Endodermal cell (in vitro differentiated cells): ENCODE measurements at regions not wholly inside any gene's neighbourhood (a gene's known extent, or its start where the extent isn't known, plus 50 kb on each side); places are given as distances from the start of the nearest gene placed in this dataset.

Experiments used
- DNase-seq: peaks from one replicate; pipeline ENCODE4 v3.0.0-alpha.2; 2017
- H3K27ac ChIP-seq: 2 replicates; pipeline ENCODE4 v1.5.1; 2013; ENCODE audit warnings: mild to moderate bottlenecking, low read depth, low read length, moderate library complexity
- H3K27me3 ChIP-seq: 2 replicates; pipeline ENCODE4 v1.6.1; 2013; ENCODE audit warnings: mild to moderate bottlenecking, low read length, moderate library complexity; ENCODE audit not compliant: insufficient read depth, control insufficient read depth, poor library complexity, severe bottlenecking
- H3K36me3 ChIP-seq: 2 replicates; pipeline ENCODE4 v1.7.0; 2013; ENCODE audit warnings: mild to moderate bottlenecking, low read length, moderate library complexity; ENCODE audit not compliant: control insufficient read depth, insufficient read depth
- H3K4me1 ChIP-seq: one replicate; pipeline ENCODE4 v1.7.0; 2013; ENCODE audit warnings: low read length; ENCODE audit not compliant: control insufficient read depth, insufficient read depth
- H3K4me3 ChIP-seq: 2 replicates; pipeline ENCODE4 v1.5.1; 2013; ENCODE audit warnings: mild to moderate bottlenecking, low read length, moderate library complexity
- H3K9ac ChIP-seq: 2 replicates; pipeline ENCODE4 v1.6.1; 2013; ENCODE audit warnings: mild to moderate bottlenecking, low read length, moderate library complexity; ENCODE audit not compliant: poor library complexity, severe bottlenecking; ENCODE audit errors: extremely low read depth
- H3K9me3 ChIP-seq: 2 replicates; pipeline ENCODE4 v1.6.1; 2013; ENCODE audit warnings: mild to moderate bottlenecking, low read length, moderate library complexity; ENCODE audit not compliant: control insufficient read depth
- H3K27ac Mint-ChIP-seq: 2 replicates; pipeline ENCODE4 v1.8.0; 2020; ENCODE audit warnings: mixed read lengths
- H3K27me3 Mint-ChIP-seq: 2 replicates; pipeline ENCODE4 v1.8.0; 2021; ENCODE audit warnings: mild to moderate bottlenecking, mixed read lengths; ENCODE audit not compliant: insufficient read depth
- H3K36me3 Mint-ChIP-seq: 2 replicates; pipeline ENCODE4 v1.8.0; 2020; ENCODE audit warnings: low read depth, mixed read lengths
- H3K4me1 Mint-ChIP-seq: 2 replicates; pipeline ENCODE4 v1.8.0; 2020; ENCODE audit warnings: mixed read lengths
- H3K4me3 Mint-ChIP-seq: 2 replicates; pipeline ENCODE4 v1.8.0; 2020; ENCODE audit warnings: mild to moderate bottlenecking, moderate library complexity, mixed read lengths
- H3K9me3 Mint-ChIP-seq: 2 replicates; pipeline ENCODE4 v1.8.0; 2020; ENCODE audit warnings: mild to moderate bottlenecking, mixed read lengths
- whole genome bisulfite sequencing, 2 experiments: methylation state at CpG; one replicate each; pipeline versions ENCODE4 v1.1.5 to v1.1.7; 2013; ENCODE audit warnings: missing lambda C conversion rate in 2 of 2, mixed read lengths in 1 of 2; ENCODE audit not compliant: insufficient coverage in 1 of 2, insufficient read length in 1 of 2; 5-methylcytosine and 5-hydroxymethylcytosine counted together
- TF ChIP-seq, protein P1 (sequence below): fragments of 200-600 bp; sonication (generic); conservative IDR thresholded peaks from 2 replicates; pipeline ENCODE4 v1.5.0; 2021; ENCODE audit warnings: antibody characterized with exemption, mild to moderate bottlenecking

DNA sequence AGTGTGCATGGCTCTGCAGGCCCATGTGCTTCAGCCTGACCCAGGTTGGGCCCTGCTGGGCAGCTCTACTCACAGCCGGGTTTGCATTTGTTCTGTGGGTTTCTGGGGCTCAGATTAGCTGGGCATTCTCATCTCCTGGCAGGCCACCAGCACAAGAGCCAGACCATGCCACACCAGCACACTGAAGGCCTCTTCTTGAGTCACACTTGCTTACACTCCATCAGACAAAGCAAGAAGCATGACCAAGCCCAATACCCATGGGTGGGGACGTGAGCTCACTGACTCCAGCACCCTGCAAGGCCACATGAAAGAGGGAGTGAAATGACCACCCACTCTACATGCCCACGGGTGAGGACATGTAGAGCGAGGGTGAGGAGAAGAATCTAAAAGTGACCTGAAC lies 257.8 kb upstream of the PPP2R2D start:
- H3K4me1 ChIP-seq = no peaks in the 10 kb centered on the region
- WGBS, 2 experiments = 90 to 95% methylated on average over 2 to 4 of the region's 4 CpGs
- H3K27me3 ChIP-seq = no peaks in the 10 kb centered on the region
- no peak overlapping the region for H3K4me3 ChIP-seq
- Mint-ChIP-seq H3K27ac (no peak overlapping the region), H3K36me3 (no peaks in the 10 kb centered on the region), H3K27me3 (peaks cover 2% of the 10 kb centered on the region), H3K9me3 (peaks cover 19% of the 10 kb centered on the region), H3K4me3 (no peak overlapping the region), H3K4me1 (peaks cover 16% of the 10 kb centered on the region)
- no peaks in the 10 kb centered on the region for H3K9me3 ChIP-seq
- TF ChIP-seq, protein P1, sequence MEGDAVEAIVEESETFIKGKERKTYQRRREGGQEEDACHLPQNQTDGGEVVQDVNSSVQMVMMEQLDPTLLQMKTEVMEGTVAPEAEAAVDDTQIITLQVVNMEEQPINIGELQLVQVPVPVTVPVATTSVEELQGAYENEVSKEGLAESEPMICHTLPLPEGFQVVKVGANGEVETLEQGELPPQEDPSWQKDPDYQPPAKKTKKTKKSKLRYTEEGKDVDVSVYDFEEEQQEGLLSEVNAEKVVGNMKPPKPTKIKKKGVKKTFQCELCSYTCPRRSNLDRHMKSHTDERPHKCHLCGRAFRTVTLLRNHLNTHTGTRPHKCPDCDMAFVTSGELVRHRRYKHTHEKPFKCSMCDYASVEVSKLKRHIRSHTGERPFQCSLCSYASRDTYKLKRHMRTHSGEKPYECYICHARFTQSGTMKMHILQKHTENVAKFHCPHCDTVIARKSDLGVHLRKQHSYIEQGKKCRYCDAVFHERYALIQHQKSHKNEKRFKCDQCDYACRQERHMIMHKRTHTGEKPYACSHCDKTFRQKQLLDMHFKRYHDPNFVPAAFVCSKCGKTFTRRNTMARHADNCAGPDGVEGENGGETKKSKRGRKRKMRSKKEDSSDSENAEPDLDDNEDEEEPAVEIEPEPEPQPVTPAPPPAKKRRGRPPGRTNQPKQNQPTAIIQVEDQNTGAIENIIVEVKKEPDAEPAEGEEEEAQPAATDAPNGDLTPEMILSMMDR = no peak
- no peak for DNase-seq
- H3K27ac ChIP-seq = no peak overlapping the region
- no peak overlapping the region for H3K9ac ChIP-seq
- H3K36me3 ChIP-seq = no peaks in the 10 kb centered on the region

DNA sequence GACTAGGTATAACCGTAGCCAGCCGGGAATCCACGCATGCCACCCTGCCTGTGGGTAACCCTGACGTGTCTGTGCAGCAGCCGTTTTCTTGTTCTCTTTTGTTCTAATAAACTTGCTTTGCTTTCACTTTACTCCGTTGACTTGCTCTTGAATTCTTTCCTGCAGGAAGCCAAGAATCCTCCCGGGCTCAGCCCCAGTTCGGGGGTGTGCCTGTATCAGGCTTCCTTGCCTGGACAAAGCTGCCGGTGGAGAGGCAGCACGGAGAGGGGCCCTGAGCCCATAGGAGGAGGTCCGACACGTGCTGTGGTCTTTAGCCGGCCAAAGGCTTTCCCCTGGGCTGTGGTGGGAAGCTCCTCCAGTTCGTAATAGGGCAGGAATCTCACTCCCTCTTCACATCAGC lies 256.5 kb upstream of the PPP2R2D start:
- WGBS, 2 experiments = 86% methylated on average over 13 to 14 of the region's 14 CpGs
- no peak for DNase-seq
- H3K27me3 Mint-ChIP-seq = no peaks in the 10 kb centered on the region

DNA sequence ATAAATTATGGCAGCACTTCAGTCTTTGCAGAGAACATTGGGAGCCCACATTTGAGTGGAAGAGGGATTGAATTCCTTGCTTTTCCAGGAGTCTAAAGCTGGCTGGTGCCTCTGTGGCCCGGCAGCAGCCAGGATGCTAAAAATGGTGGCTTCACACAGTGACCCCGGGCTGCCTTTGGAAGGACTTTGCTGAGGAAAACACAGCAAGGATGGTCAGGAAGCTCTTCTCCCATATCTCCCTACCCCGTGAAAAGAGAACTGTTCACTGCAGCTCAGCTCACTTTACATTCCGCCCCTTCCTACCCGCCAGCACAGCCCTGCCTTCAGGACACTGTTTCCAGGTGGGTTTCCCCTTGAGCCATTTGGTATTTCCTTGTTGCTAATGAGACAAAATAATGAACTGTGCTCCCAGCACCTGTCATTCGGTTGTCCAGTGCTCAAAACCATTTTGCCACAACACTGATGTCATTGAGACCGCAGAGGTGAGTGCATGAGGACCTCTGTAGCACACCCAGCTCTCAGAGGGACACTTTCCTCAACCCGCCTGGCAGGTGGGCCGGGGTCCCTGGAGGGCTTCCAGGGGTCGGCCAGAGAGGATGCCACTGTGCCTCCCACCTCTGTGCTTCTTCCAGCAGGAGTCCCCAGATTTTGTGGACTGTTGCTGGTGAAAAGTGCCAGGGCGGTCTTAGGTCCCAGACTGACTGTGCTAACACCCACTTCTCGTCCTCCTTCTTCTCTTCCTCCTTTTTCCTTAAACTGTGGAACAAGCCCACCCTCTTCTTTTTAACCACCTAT lies 255.7 kb upstream of the PPP2R2D start:
- H3K36me3 ChIP-seq = no peaks in the 10 kb centered on the region
- Mint-ChIP-seq H3K27me3 (no peaks in the 10 kb centered on the region), H3K9me3 (peaks cover 3% of the 10 kb centered on the region), H3K27ac (no peak overlapping the region), H3K36me3 (no peaks in the 10 kb centered on the region), H3K4me1 (peaks cover 23% of the 10 kb centered on the region), H3K4me3 (no peak overlapping the region)
- H3K9me3 ChIP-seq = no peaks in the 10 kb centered on the region
- 89 to 97% methylated on average over 8 to 12 of the region's 12 CpGs for WGBS, 2 experiments
- H3K4me3 ChIP-seq = no peak overlapping the region
- DNase-seq = no peak
- H3K9ac ChIP-seq = no peak overlapping the region
- TF ChIP-seq, protein P1 = no peak
- H3K4me1 ChIP-seq = no peaks in the 10 kb centered on the region
- no peak overlapping the region for H3K27ac ChIP-seq
- H3K27me3 ChIP-seq = no peaks in the 10 kb centered on the region

More for the DNA sequence above, 256.5 kb upstream of the PPP2R2D start:
- Histone ChIP-seq H3K9ac (no peak overlapping the region), H3K27me3 (no peaks in the 10 kb centered on the region), H3K9me3 (no peaks in the 10 kb centered on the region), H3K4me1 (no peaks in the 10 kb centered on the region), H3K27ac (no peak overlapping the region), H3K36me3 (no peaks in the 10 kb centered on the region), H3K4me3 (no peak overlapping the region)
- no peak overlapping the region for H3K4me3 Mint-ChIP-seq
- no peak overlapping the region for H3K27ac Mint-ChIP-seq
- peaks cover 11% of the 10 kb centered on the region for H3K9me3 Mint-ChIP-seq
- no peaks in the 10 kb centered on the region for H3K36me3 Mint-ChIP-seq
- TF ChIP-seq, protein P1 = no peak
- peaks cover 18% of the 10 kb centered on the region for H3K4me1 Mint-ChIP-seq
